B cell (primary cell): ENCODE measurements at regions not wholly inside any gene's neighbourhood (a gene's known extent, or its start where the extent isn't known, plus 50 kb on each side); places are given as distances from the start of the nearest gene placed in this dataset.

Source experiments
- ATAC-seq: fragments of 200-7000 bp; cut with Tn5 transposase; one replicate; pipeline ENCODE4 v1.10.0; 2021; ENCODE audit warnings: low read depth, mild to moderate bottlenecking, moderate number of reproducible peaks, moderate library complexity
- CTCF ChIA-PET: fragments of 350-600 bp; sonication (Branson Sonifier 250); formaldehyde crosslinking; loops from one replicate; lab custom pipeline; 2021; ENCODE audit warnings: antibody characterized with exemption, inconsistent platforms; lab: Charles Lee
- POLR2A ChIA-PET: fragments of 350-600 bp; sonication (Branson Sonifier 250); formaldehyde crosslinking; loops from one replicate; lab custom pipeline; 2021; ENCODE audit warnings: antibody characterized with exemption; lab: Charles Lee
- DNase-seq: peaks from one replicate; pipeline ENCODE4 v3.0.0; 2013
- H2AFZ ChIP-seq: 2 replicates; pipeline ENCODE4 v1.6.1; 2012; ENCODE audit warnings: mild to moderate bottlenecking, low read depth, low read length; ENCODE audit not compliant: insufficient read depth, poor library complexity, severe bottlenecking
- H3K27ac ChIP-seq, 2 donors: 1 replicate in 1 of 2; 2 replicates in 1 of 2; pipeline ENCODE4 v1.5.1; 2012 to 2013; ENCODE audit warnings: low read length in 2 of 2, mild to moderate bottlenecking in 2 of 2, moderate library complexity in 1 of 2
- H3K27me3 ChIP-seq, 4 experiments: fragments of 200-600 bp in 1 of 4; sonication (generic) in 1 of 4; replicated peaks in 1 of 4; 1 replicate in 2 of 4; 2 replicates in 2 of 4; pipeline versions ENCODE4 v1.6.1 to v1.7.0; 2013 to 2016; ENCODE audit warnings: low read length in 3 of 4, mild to moderate bottlenecking in 2 of 4, mixed read lengths in 1 of 4, moderate library complexity in 1 of 4; ENCODE audit not compliant: insufficient read depth in 4 of 4, control insufficient read depth in 3 of 4; ENCODE audit errors: control extremely low read depth in 1 of 4
- H3K36me3 ChIP-seq, 2 experiments: replicated peaks in 1 of 2; 1 replicate in 1 of 2; 2 replicates in 1 of 2; pipeline versions ENCODE4 v1.6.1 to v1.7.1; 2013; ENCODE audit warnings: low read length in 1 of 2; ENCODE audit not compliant: insufficient read depth in 2 of 2, control insufficient read depth in 1 of 2; ENCODE audit errors: control extremely low read depth in 1 of 2, extremely low read depth in 1 of 2
- H3K4me1 ChIP-seq, 2 donors: fragments of 200-600 bp in 1 of 2; sonication (generic) in 1 of 2; 1 replicate in 1 of 2; 2 replicates in 1 of 2; pipeline versions ENCODE4 v1.5.1 to v1.6.1; 2013 to 2017; ENCODE audit warnings: low read length in 2 of 2; ENCODE audit not compliant: control insufficient read depth in 2 of 2, insufficient read depth in 2 of 2
- H3K4me2 ChIP-seq: replicated peaks from 2 replicates; pipeline ENCODE3; 2012; ENCODE audit warnings: mild to moderate bottlenecking, low read depth, low read length; ENCODE audit not compliant: poor library complexity, severe bottlenecking
- H3K4me3 ChIP-seq, 5 experiments: fragments of 200-600 bp in 1 of 5; sonication (generic) in 1 of 5; 1 replicate in 3 of 5; 2 replicates in 2 of 5; pipeline versions ENCODE4 v1.5.1 to v1.7.0; 2011 to 2016; ENCODE audit warnings: low read length in 4 of 5, mild to moderate bottlenecking in 4 of 5, low read depth in 2 of 5, control low read depth in 1 of 5, moderate library complexity in 1 of 5; ENCODE audit not compliant: insufficient read depth in 1 of 5; ENCODE audit errors: control extremely low read depth in 1 of 5, extremely low read depth in 1 of 5
- H3K79me2 ChIP-seq: fragments of 200-600 bp; sonication (generic); one replicate; pipeline ENCODE4 v1.6.0; 2016; ENCODE audit warnings: low read length; ENCODE audit not compliant: control insufficient read depth, insufficient read depth
- H3K9ac ChIP-seq: fragments of 200-600 bp; sonication (generic); 2 replicates; pipeline ENCODE4 v1.6.1; 2017; ENCODE audit warnings: mild to moderate bottlenecking, low read length, moderate library complexity
- H3K9me3 ChIP-seq, 3 donors: one replicate each; pipeline versions ENCODE4 v1.6.1 to v1.7.1; 2013; ENCODE audit warnings: low read length in 2 of 3; ENCODE audit not compliant: control insufficient read depth in 2 of 3, insufficient read depth in 1 of 3; ENCODE audit errors: control extremely low read depth in 1 of 3
- H4K20me1 ChIP-seq: 2 replicates; pipeline ENCODE4 v1.6.0; 2012; ENCODE audit warnings: mild to moderate bottlenecking, low read length; ENCODE audit not compliant: insufficient read depth, control insufficient read depth, poor library complexity, severe bottlenecking
- H3K27ac Mint-ChIP-seq: one replicate; pipeline ENCODE4 v1.8.0; 2021; ENCODE audit warnings: mixed read lengths
- H3K27me3 Mint-ChIP-seq: one replicate; pipeline ENCODE4 v1.8.0; 2021; ENCODE audit warnings: mixed read lengths
- H3K4me1 Mint-ChIP-seq: one replicate; pipeline ENCODE4 v1.8.0; 2021; ENCODE audit warnings: mixed read lengths
- H3K4me3 Mint-ChIP-seq: one replicate; pipeline ENCODE4 v1.8.0; 2021; ENCODE audit warnings: mixed read lengths
- H3K9me3 Mint-ChIP-seq: one replicate; pipeline ENCODE4 v1.8.0; 2022; ENCODE audit warnings: mixed read lengths; ENCODE audit not compliant: insufficient read depth
- CTCF ChIP-seq: fragments of 200-600 bp; IDR thresholded peaks from one replicate; pipeline ENCODE4 v1.8.0; 2022; ENCODE audit warnings: antibody characterized with exemption, mild to moderate bottlenecking
- EZH2 ChIP-seq: IDR thresholded peaks from 2 replicates; pipeline ENCODE4 v1.6.1; 2012; ENCODE audit warnings: borderline replicate concordance, low read depth, mild to moderate bottlenecking, moderate library complexity, low read length; ENCODE audit not compliant: insufficient read depth, poor library complexity, severe bottlenecking
- WGBS: methylation state at CpG from one replicate; pipeline ENCODE4 v1.1.5; 2013; ENCODE audit warnings: missing lambda C conversion rate; ENCODE audit not compliant: insufficient coverage; 5-methylcytosine and 5-hydroxymethylcytosine counted together
- intact Hi-C: fragments of 100-400 bp; cut with micrococcal nuclease; formaldehyde crosslinking; loops from one replicate; pipeline ENCODE4 v1.10.0; 2022

- no peaks in the 10 kb centered on the region for H3K36me3 ChIP-seq
- Mint-ChIP-seq H3K4me1 (no peaks in the 10 kb centered on the region), H3K27ac (no peak overlapping the region), H3K9me3 (no peaks in the 10 kb centered on the region), H3K27me3 (peaks cover 3% of the 10 kb centered on the region), H3K4me3 (no peak overlapping the region)
- no peak overlapping the region for H3K9ac ChIP-seq
- H3K27me3 ChIP-seq, result peaks cover 0 to 4% (median 0%) of the 10 kb centered on the region in 4 experiments
- intact Hi-C loops, result no loop called here
- H2AFZ ChIP-seq, result no peak overlapping the region
- POLR2A ChIA-PET, result no interaction called here
- no peak overlapping the region for H3K4me2 ChIP-seq
- H3K9me3 ChIP-seq, result no peaks in the 10 kb centered on the region
- TF ChIP-seq CTCF, result no peak
- no peak for TF ChIP-seq EZH2
- no peaks in the 10 kb centered on the region for H3K79me2 ChIP-seq
- no peak overlapping the region for H3K27ac ChIP-seq
- CTCF ChIA-PET, result no interaction called here
- DNase-seq (no peak), ATAC-seq (no peak)
- 85% methylated on average over 5 of the region's 6 CpGs for WGBS
- H3K4me3 ChIP-seq, result no peak overlapping the region
- H4K20me1 ChIP-seq, result no peaks in the 10 kb centered on the region
- no peaks in the 10 kb centered on the region for H3K4me1 ChIP-seq
Observed at GRCh38 chr9:70465398-70465797, 50.9 kb upstream of the KLF9 start.
